HG02973 (cell line): ENCODE measurements at regions not wholly inside any gene's neighbourhood (a gene's known extent, or its start where the extent isn't known, plus 50 kb on each side); places are given as distances from the start of the nearest gene placed in this dataset.

ENCODE experiments used
- ATAC-seq: cut with Tn5 transposase; IDR thresholded peaks from one replicate; pipeline ENCODE4 v1.9.1; 2021; ENCODE audit warnings: moderate library complexity; ENCODE audit not compliant: unreplicated experiment

DNA sequence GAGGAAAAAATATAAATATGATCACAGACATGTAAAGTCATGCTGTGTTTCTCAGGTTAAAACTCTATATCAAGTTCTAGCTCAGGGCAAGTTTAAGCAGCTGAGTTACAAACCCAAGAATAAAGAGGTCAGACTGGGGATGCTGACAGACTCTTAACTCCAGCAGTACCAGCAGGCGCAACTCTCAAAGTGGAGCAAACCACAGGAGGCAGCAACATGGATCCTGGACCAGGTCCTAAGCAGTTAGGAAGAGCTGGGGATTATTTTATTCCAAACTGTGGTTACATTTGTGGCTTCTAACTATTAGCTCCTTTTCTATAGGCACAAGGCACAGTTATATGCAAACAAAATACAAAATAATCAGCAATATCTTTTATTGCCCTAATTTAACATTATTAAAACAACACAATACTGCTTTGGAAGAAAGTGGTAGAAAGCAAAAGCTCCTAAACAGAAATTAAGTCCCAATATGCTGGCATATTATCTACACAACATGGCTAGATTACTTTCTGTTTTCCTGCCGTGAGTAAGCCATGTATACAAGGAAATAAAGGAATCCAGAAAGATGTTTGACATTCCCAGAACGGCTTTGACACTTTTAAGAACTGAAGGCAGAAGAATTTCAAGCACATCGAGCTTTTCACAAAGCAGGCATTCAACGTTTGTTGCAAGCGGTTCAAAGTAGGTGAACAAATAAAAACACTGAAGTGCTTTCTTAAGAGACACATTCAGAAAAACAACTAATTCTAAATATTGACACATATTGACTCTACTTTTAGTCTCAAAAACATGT is 378.8 kb upstream of the ZNF608 start:
- no peak for ATAC-seq

- ATAC-seq = no peak
Measured at GRCh38 chr5:125126050-125126449, 379.6 kb upstream of the ZNF608 start.

- no peak for ATAC-seq
Measured at GRCh38 chr5:125129151-125129806, 382.8 kb upstream of the ZNF608 start.

GRCh38 chr5:125130591-125130990 is 384.2 kb upstream of the ZNF608 start:
- ATAC-seq = no peak

GRCh38 chr5:125134216-125135081 is 388.0 kb upstream of the ZNF608 start:
- no peak for ATAC-seq

DNA sequence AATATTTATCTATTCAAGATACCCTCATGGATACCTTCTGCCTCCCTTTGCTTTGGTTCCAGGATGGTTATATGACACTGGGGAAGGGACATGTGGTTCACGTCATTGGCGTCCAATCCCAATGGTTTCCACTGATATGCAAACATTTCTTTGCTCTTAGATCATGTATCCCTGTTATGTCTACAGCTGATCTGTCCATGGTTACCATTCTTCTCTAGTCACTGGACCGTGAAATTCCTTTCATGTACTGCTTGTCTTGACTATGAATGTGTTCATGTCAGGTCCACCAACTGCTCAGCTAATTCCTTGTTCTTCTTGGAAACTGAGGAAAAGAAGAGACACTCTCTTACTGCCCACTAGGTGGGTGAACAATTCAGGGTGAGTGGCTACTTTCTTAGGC is 391.1 kb upstream of the ZNF608 start:
- no peak for ATAC-seq

GRCh38 chr5:125138266-125138665 is 391.8 kb upstream of the ZNF608 start:
- ATAC-seq = no peak

DNA sequence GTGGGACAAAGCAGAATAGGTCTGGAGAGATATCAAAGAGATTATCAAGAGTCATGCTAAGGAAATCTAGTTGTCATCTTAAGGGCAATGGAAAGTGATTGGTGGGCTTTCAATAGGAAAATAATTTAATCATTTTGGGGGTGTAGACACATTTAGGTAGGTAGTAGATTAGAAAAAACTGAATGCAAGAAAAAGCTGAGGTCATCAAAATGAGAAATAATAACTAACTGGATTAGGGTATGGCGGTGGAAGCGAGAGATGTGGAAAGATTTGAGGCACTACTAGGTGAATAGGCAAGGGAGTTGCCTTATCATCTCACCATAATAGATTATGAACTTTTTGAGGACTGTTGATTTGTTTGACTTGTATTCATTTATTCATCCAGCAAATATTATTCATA is 393.2 kb upstream of the ZNF608 start:
- no peak for ATAC-seq

- ATAC-seq = no peak
Measured at GRCh38 chr5:125140220-125140619, 393.8 kb upstream of the ZNF608 start.

- ATAC-seq = no peak
Measured at GRCh38 chr5:125140855-125141254, 394.4 kb upstream of the ZNF608 start.

DNA sequence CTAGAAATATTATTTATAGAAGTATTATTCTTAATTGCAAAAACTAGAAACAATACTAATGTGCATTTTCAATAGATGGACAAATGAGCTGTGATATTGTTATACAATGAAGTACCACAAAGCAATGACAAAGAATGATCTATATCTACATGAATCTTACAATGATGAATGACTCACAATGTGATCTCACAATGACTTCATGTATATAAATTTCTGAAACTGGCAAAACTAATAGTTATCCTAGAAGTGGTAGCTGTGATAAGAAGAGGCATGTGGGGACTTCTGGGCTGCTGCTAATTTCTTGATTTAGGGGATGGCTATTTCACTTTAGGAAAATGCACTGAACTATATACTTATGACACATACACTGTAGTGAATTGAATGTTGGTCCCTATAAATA is 396.0 kb upstream of the ZNF608 start:
- no peak for ATAC-seq

DNA sequence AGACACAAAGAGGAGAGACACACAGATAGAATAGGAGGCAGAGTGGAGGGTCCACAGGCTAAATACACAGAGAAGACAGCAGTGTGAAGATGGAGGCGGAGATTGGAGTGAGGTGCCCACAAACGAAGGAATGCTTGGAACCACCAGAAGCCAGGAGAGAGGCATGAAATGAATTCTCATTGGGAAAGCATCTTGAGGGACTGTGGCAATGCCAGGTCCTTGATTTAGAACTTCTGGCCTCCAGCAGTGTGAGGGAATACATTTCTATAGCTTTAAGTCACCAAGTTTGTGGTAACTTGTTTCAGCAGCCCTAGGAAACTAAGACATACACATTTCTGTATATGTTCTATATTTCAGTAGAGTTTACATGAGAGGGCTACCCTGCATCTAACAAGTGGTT is 396.6 kb upstream of the ZNF608 start:
- no peak for ATAC-seq

DNA sequence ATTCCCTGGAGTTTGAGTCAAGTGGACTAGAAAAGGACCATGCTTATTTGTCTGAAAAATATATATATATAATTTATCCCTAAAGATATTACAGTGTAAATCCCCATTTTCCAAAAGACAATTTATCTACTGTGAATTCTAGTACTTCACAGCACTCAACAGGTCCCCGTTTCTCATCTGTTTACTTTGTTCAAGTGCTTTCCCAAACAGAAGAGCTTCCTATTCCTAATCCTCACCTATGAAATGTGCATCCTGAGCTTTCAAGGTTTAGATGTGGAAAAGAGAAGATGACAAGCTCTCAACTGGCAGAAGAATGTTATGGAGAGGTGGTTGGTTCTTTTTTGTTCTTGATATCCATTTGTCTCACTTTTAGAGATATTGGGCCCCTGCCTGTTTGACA is 401.6 kb upstream of the ZNF608 start:
- no peak for ATAC-seq

- ATAC-seq = no peak
Measured at GRCh38 chr5:125148706-125149105, 402.3 kb upstream of the ZNF608 start.

GRCh38 chr5:125149110-125149509 is 402.7 kb upstream of the ZNF608 start:
- ATAC-seq = no peak

DNA sequence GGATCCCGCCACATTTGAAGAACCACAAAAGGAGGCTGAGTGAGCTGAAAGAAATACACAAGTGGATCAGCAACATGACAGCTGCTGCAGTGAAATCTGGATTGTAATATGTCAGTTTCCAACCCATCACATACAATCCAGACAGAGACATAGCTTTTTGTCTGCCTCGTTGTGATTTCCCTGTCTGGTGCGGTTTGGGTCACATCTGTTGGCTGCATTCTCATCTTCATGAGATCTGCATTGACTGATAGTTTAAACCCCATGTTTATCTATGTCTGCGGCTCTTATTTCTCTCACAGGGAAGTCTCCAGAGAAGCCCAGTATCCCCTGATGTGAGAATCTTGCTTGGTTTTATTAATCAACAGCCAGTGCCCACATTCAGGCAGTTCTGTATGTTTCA is 403.1 kb upstream of the ZNF608 start:
- ATAC-seq = no peak

- no peak for ATAC-seq
Measured at GRCh38 chr5:125150041-125150669, 403.7 kb upstream of the ZNF608 start.

DNA sequence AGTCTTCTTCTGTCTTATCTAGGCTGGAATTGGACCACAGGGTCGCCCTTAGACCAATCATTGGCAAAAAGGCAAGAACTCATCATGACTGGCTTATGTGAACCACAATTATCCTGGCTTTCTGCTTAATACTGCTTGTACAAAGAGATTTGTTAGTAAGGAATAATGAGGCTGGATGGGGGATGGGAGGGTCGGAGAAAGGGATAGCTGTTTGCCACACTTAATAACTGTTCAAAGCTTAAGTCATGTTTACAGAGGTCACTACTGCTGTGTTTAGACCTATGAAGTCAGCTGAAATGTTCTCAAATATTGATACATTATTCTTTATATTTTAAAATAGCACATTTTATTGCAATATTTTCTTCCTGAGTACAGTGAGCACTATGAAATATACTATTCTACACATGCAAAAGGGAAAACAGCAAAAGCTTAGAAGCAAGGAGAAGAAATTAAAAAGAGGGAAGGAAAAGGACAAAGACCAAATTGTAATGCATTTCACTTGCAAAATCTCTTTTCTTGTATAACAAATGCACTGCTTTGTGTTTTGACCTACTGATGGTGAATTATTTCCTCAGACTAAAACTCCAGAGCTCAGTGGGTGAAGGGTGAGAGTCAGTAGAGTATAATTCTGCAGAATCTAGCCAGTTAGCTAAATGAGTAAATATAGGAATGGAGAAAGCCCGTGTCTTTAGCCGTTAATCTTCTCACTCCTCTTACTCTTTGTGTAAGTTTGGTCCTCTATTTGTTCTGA is 404.9 kb upstream of the ZNF608 start:
- ATAC-seq = no peak

- ATAC-seq = no peak
Measured at GRCh38 chr5:125152044-125152443, 405.6 kb upstream of the ZNF608 start.

DNA sequence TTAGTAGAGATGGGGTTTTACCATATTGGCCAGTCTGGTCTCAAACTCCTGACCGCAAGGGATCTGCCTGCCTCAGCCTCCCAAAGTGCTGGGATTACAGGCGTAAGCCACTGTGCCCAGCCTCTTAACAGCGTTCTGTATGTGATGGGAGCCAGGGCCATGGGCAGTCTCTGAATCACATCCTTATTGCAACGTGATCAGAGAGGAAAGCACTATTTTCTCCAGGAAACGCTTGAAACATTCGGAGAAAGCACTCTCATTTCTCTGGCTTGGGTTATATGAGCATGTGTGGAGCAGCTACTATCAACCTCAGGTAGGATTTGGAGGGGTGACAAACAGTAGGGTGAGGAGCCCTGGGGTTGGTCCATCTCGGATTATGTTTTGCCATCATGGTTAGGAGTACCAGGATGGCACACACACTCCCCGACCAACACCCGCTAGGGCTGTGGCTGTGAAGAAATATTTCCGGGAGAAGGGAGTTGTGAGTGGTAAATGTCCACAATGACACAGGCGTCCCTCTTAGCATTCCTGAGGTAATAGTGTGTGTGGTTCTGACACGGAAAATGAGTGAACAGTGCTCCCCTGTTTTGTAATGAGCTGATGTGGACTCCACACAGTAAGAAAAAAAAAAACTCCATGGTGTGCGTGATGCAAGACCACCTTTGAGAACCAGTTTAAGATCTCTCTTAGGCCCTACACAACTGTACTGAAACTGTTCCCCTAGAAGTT is 406.2 kb upstream of the ZNF608 start:
- no peak for ATAC-seq
